GM21360 (cell line): ENCODE measurements at regions not wholly inside any gene's neighbourhood (a gene's known extent, or its start where the extent isn't known, plus 50 kb on each side); places are given as distances from the start of the nearest gene placed in this dataset.

ENCODE experiments used
- ATAC-seq: cut with Tn5 transposase; IDR thresholded peaks from one replicate; pipeline ENCODE4 v1.9.1; 2021; ENCODE audit warnings: mild to moderate bottlenecking, moderate library complexity; ENCODE audit not compliant: unreplicated experiment

- ATAC-seq, result no peak
These were observed 99.7 kb upstream of the WLS start for GRCh38 chr1:68332041-68332440.

- ATAC-seq, result no peak
These were observed 99.0 kb upstream of the WLS start for GRCh38 chr1:68331117-68331865.

GRCh38 chr1:68330391-68330790 lies 98.1 kb upstream of the WLS start:
- ATAC-seq, result no peak

GRCh38 chr1:68329096-68329835 lies 96.9 kb upstream of the WLS start:
- ATAC-seq, result no peak

DNA sequence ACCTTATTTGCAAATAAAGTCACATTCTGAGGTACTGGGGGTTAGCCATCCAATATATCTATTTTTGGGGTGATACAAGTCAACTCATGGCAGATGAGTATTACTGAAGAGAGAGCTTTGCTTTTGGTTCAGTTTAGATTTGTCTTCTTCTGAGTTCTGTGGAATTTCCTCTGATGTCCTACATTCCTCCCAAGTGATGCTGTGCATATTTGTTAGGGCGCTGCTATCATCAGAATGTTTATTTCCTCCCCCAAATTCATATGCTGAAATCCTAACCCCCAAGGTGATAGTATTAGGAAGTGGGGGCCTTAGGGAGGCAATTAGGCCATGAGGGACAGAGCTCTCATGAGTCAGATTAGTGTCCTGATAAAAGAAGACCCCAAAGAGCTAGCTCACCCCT lies 96.2 kb upstream of the WLS start:
- no peak for ATAC-seq

- ATAC-seq, result no peak
These were observed 95.1 kb upstream of the WLS start for GRCh38 chr1:68327414-68327813.

DNA sequence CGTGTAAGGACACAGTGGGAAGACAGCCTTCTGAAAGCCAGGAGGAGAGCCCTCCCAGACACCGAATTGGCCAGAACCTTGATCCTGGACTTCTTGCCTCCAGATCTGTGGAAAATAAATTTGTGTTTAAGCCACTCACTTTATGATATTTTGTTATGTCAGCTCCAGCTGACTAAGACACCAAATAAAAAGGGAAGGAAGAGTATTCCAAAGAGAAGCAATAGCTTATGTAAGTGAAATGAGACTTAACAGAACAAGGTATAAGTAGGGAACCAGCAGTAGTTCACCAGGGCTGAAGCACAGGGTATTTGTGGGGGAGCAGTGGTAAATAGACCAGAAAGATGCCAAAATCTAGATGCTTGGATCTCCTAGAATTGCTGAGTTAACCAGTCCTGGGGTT lies 94.2 kb upstream of the WLS start:
- no peak for ATAC-seq

DNA sequence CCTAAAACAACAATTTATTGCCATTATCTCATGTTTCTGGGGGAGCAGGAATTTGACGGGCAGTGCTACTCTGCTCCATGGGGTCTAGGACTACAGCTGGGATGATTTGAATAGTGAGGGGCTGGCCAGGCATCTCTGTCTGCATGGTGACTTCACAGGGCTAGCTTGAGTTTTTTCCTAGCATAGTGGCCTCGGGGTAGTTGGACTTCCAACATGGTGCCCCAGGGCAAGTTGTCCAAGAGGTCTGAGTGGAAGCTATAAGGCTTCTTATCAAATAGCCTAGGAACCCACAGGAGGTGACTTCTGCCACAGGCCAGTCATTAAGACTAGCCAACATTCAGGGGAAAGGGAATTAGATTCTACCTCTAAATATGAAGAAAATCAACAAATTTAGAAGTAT lies 92.0 kb upstream of the WLS start:
- no peak for ATAC-seq

GRCh38 chr1:68322837-68323687 lies 90.7 kb upstream of the WLS start:
- no peak for ATAC-seq

DNA sequence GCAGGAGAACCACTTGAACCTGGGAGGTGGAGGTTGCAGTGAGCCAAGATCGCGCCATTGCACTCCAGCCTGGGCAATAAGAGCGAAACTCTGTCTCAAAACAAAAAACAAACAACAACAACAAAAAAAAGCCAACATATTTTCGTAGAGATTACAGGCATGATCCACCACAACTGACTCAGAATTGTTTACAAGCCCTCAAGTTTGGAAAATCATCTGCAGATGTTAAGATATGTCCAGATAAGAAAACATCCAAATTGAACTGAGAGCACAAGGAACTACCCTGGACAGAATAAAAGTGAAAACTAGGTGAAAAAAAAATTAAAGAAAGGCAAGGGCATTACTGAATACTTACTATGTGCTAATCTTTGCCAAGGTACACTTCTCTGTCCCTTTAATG lies 89.8 kb upstream of the WLS start:
- ATAC-seq, result no peak

DNA sequence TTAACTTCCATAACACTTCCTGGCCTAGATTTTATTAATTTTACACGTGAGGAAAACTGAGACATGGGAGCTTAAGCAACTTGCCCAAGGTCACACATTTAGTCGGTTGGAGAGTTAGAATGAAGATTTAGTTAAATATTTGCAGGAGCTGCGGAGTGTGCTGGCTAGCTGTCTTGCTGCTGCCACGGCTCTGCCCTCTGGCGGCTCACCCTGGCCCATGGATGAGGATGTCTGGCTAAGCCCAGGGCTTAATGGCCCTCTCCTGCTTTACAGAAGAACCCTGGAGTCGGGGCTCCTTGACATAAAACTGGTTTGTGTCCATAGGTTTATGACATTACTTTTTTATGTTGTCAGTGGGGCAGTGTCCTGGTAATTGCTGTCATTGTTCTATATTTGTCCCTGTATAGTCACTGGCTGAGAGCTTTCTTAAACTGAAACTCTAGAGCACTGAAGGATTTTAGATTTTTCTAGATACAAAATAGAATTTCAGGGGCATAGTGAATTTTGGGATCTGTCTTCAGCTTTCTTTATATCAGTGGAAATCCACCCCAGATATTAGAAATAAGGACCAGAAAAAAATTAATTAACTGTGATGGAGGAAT lies 88.9 kb upstream of the WLS start:
- no peak for ATAC-seq

DNA sequence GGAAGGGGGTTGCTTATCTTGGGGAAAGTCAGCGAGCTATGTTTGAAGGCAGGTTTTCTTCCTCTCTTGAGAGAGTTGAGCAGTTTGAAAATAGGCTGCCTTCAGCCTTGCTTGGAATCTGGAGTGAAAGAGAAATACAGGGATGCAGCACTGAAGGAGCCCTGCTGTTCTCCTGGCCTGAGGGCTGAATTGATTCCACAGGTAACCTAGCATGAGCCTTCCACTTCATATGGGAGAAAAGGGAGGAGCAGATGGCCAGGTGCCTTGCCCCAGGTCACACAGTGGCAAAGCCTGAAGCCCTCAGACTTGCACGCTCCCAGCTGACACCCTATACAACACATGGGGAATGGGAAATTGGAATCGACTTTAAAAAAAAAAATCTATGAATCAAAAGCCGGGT lies 88.0 kb upstream of the WLS start:
- ATAC-seq, result no peak

DNA sequence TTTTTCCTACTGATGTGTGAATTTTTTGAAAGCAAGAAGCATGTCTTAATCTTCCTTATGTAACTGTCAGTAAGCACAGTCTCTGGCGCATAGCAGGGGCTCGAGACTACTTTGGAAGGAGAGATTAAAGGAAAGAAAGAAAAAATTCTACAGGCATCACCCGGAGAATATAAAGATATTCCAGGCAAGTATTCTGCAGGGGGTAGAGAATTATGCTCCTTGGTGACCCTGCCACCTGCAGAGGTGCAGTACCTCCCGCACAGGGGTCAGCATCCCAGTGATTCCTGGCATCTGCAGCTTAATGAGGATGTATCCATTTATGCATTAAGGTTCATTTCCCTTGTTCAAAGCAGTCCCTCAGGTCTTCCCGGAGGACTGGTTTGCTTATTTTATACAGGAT lies 87.6 kb upstream of the WLS start:
- ATAC-seq, result no peak

DNA sequence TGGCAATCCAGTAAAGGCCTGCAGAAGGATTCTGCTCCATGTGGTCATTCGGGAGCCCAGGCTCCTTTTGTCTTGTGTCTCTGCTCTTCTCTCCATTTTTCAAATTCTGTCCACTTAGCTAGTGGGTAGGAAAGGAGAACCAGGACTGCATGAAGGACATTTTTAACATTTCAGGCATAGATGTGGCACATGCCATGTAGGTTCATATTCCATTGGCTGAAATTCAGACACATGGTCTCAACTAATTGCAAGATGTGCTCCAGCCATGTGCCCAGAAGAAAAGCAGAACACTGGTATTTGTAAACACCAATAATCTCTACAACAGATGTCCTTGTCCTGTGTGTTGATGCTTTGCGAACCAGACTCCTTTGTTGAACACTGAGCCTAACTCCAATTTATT lies 85.2 kb upstream of the WLS start:
- ATAC-seq, result no peak

DNA sequence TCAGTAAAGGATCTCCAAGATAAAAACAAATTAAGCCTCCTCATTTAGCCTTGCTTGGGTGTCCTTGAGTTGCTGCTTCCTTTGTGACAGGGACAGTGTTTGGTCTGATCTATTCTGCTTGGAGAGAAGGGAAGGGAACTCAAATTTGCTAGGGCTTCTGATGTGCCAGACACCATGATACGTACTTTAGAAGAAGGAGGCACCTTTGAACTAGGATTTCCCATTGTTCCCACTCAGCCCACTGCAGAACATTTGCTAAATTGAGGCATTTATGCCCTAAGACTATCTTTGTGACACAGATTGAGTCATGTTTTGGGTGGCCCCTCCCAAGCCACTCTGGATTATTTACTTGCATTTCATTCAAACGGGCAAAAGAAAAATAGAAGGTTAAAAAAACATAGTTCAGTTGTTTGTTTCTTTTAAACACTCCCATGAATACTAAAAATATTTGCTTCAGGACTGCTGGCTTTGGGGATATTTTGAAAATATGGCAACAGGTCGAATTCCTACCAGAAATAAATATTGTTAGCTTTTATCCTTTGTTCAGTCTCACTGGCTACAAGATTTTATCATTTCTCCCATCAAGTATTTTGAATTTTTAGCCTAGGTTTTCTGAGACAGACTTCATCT lies 81.9 kb upstream of the WLS start:
- ATAC-seq, result no peak

DNA sequence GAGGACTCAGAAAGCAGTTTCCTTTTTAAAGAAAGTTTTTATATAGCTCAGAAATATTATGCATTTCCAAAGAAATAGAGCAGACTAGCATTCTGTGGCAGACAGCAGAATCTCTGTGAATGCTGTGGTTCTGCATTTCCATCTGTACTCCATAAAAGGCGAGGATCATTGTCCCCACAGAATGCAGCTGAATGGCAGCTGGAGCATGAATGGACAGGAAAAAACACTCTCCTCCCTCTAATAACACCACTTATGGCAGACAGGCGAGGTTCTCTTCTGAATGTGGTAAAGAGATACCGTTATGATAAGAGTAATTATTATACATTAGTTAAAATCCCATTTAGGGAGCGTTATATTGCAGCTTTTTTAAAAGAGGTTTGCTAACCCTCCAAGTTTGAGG lies 81.4 kb upstream of the WLS start:
- ATAC-seq, result no peak

- no peak for ATAC-seq
These were observed 75.7 kb upstream of the WLS start for GRCh38 chr1:68308034-68308433.

- no peak for ATAC-seq
These were observed 75.1 kb upstream of the WLS start for GRCh38 chr1:68307378-68307787.

DNA sequence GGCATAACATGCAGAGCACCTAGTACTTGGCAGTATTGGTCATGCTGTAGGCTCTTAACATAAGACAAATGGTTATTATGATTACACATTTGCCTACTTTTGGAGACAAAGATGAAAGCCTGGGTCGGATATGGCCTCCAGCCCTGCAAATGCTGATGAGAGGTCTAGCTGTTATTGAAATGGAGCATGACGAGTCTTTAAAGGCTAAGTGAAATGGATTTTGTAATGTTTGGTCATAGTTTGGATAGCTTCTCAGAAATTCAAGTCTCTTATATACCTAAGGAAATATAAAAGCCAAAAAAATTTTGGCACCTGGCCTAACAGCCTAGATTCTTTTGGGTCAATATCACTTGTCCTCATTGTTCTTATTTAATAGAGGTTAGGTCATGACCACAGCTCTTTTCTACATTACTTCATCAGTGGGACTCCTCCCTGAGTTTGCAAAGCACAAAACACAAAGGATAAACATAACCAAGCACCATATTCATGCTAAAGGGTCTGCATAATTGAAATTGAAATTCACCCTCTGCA lies 69.2 kb upstream of the WLS start:
- no peak for ATAC-seq

- ATAC-seq, result no peak
These were observed 62.2 kb upstream of the WLS start for GRCh38 chr1:68294367-68295066.
